ENCODE measurements at regions not wholly inside any gene's neighbourhood (a gene's known extent, or its start where the extent isn't known, plus 50 kb on each side); places are given as distances from the start of the nearest gene placed in this dataset.

DNA sequence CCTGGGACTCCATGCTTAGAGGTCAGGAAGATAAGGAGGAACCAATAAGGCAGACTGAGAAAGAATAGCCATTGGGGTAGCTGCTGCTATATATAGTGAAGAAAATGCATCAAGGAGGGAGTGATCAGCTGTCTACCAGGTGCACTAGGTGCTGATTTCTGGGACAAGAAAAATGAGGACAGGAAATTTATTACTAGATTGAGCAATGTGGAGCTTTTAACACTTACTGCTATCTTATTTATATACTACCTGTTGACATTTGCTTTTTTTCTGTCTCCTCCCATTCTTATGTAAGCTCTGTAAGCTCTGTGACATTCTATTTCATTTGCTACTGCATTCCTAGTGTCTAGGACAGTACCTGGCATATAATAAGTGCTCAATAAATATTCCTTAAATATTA is 53.7 kb upstream of the DHX40 start:
- TF ChIP-seq PBX3 (IDR thresholded peaks at IDR 0.05) (no peak), NPAS2 (CRISPR knock-in tag; IDR thresholded peaks at IDR 0.05; ENCODE audit: borderline replicate concordance) (no peak), TP53 (CRISPR knock-in tag; IDR thresholded peaks at IDR 0.05) (no peak), KDM5A (IDR thresholded peaks at IDR 0.05) (no peak), FOSB (CRISPR knock-in tag; IDR thresholded peaks at IDR 0.05) (no peak)
- Histone ChIP-seq H3K9me3 (no peaks in the 10 kb centered on the region), H3K4me3 (no peak overlapping the region), H3K4me2 (no peak overlapping the region), H3K4me1 (peaks cover 19% of the 10 kb centered on the region), H3K27ac (no peak overlapping the region)
- ChIA-PET CTCF (interaction anchor here (0.6 to 3.7 kb wide), 5 partner anchors 11 to 203 kb away, joined by 3 to 26 read pairs (median 4); no protein-coding TSS in a partner anchor), POLR2A (no interaction called here)
- ATAC-seq (no peak), FAIRE-seq (no peak), DNase-seq (ENCODE audit: low read depth in 1 of 2, low spot score in 1 of 2) (no peak)

- CTCF ChIA-PET: interaction anchor here (1.1 to 3.7 kb wide), 3 partner anchors 9 to 72 kb away, joined by 4 to 26 read pairs (median 5); no protein-coding TSS in a partner anchor
- Histone ChIP-seq H3K4me1 (peaks cover 19% of the 10 kb centered on the region), H3K4me2 (no peak overlapping the region), H3K9me3 (no peaks in the 10 kb centered on the region), H3K27ac (no peak overlapping the region), H3K4me3 (no peak overlapping the region)
- no peak for TF ChIP-seq RARB (CRISPR knock-in tag; IDR thresholded peaks at IDR 0.05)
- TF ChIP-seq ZSCAN20 (CRISPR knock-in tag; IDR thresholded peaks at IDR 0.05): no peak
- TF ChIP-seq MAZ (IDR thresholded peaks at IDR 0.05; ENCODE audit: borderline replicate concordance, low read depth, low read length): no peak
- TF ChIP-seq EP300 (IDR thresholded peaks at IDR 0.05): no peak
- TF ChIP-seq FOXS1 (CRISPR knock-in tag; IDR thresholded peaks at IDR 0.05): no peak
- TF ChIP-seq ZFP36 (IDR thresholded peaks at IDR 0.05; ENCODE audit: borderline replicate concordance, partially characterized antibody): no peak
- TF ChIP-seq HEYL (CRISPR knock-in tag; IDR thresholded peaks at IDR 0.05): no peak
- TF ChIP-seq CBX8 (IDR thresholded peaks at IDR 0.05): no peak
- no peak for TF ChIP-seq CHD4 (IDR thresholded peaks at IDR 0.05; ENCODE audit: borderline replicate concordance)
- no peak for TF ChIP-seq GATA3 (IDR thresholded peaks at IDR 0.05; ENCODE audit: borderline replicate concordance)
- TF ChIP-seq SREBF2 (IDR thresholded peaks at IDR 0.05): no peak
- no peak for TF ChIP-seq EHMT2 (IDR thresholded peaks at IDR 0.05; ENCODE audit: low read depth)
- no peak for TF ChIP-seq ELK1 (IDR thresholded peaks at IDR 0.05; ENCODE audit: low read depth, low read length)
- no peak for TF ChIP-seq ESRRA (IDR thresholded peaks at IDR 0.05; ENCODE audit: borderline replicate concordance, low read length)
- FAIRE-seq (peak; percentile 76), ATAC-seq (no peak), DNase-seq (ENCODE audit: low read depth in 1 of 2, low spot score in 1 of 2) (no peak)
- 88% methylated on average over 6 of the region's 6 CpGs for WGBS (ENCODE audit: missing lambda C conversion rate)
- POLR2A ChIA-PET: interaction anchor here (0.7 kb wide), 1 partner anchor 292 kb away, joined by 4 read pairs; the partner anchor contains the start of gene GDPD1
Observed at GRCh38 chr17:59512844-59513385, 52.5 kb upstream of the DHX40 start.

DNA sequence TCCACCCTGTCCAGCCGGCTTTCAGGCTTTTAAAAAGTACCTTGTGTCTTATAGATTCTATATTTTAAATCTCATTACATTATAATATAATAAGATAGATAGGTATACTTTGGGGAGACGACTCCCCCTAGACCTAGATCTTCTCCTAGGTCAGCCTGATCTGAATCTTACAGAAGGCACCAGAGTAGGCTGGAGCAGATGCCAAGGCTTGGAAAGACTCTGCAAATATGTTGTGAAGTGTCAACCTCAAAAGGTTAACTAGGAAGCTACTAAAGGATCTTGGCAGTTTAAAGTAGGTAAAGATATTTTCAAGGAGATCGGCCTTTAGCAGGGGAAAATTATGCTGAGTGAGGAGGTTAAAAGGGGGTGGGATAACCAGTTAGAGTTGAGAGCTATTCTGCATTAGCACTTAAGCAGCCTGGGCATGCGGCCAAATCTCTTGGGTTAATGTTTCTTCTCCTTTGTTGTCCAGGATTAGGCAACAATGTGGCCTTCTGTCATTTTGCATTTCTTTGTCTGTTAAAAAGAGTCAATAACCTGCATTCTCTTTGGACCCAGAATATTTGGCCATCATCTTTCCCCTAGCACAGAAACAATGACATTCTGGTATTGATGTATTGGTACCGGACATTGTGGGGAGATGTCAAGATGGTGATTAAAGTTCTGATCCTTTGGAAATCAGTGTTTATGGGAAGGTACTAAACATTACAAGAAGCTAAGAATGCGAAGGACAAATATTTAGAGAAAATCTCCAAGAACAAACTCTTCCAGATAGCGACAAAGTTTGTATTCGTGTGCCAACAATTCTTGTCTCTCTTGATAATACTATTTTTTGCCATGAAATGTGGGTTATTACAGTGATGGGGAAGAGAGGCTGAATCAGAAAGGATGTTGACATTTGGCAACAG is 51.2 kb upstream of the DHX40 start:
- H3K4me1 ChIP-seq: peaks cover 19% of the 10 kb centered on the region
- H3K9me3 ChIP-seq: no peaks in the 10 kb centered on the region
- ChIA-PET POLR2A (no interaction called here), CTCF (interaction anchor here (3.7 kb wide), 1 partner anchor 8 kb away, joined by 26 read pairs; no protein-coding TSS in a partner anchor)
- FAIRE-seq (peak; percentile 91), DNase-seq (ENCODE audit: low read depth in 1 of 2, low spot score in 1 of 2) (peak; percentile 26 to 83), ATAC-seq (peak; percentile 66 to 68; a peak in 5 of 6 replicates)
- WGBS (ENCODE audit: missing lambda C conversion rate): 28% methylated on average over 8 of the region's 8 CpGs
- TF ChIP-seq CEBPB (IDR thresholded peaks at IDR 0.05): peak; percentile 70 to 81; a peak in 3 of 4 replicates
- no peak for TF ChIP-seq PBX3 (IDR thresholded peaks at IDR 0.05)
- no peak for TF ChIP-seq JUN (IDR thresholded peaks at IDR 0.05)
- 0 out of 2 replicates have a peak, but pooled peaks have one; percentile 10 for TF ChIP-seq GATA3 (IDR thresholded peaks at IDR 0.05; ENCODE audit: borderline replicate concordance)
- no peak for TF ChIP-seq BHLHE40 (IDR thresholded peaks at IDR 0.05; ENCODE audit: low read depth, low read length)
- TF ChIP-seq NR3C1 (IDR thresholded peaks at IDR 0.05): no peak
- TF ChIP-seq MAFK (IDR thresholded peaks at IDR 0.05; ENCODE audit: partially characterized antibody): peak; percentile 64
- no peak for TF ChIP-seq USF2 (IDR thresholded peaks at IDR 0.05)
- peak overlapping the region; percentile 44 for H3K4me2 ChIP-seq
- H3K27ac ChIP-seq: 0 out of 6 replicates have a peak overlapping the region, but pooled peaks of 1 of the 2 experiments have one; percentile 9
- H3K4me3 ChIP-seq: no peak overlapping the region
